Body of pancreas (tissue), 4 donors: ENCODE measurements at regions not wholly inside any gene's neighbourhood (a gene's known extent, or its start where the extent isn't known, plus 50 kb on each side); places are given as distances from the start of the nearest gene placed in this dataset.
"Not testable (repeated sequence)": the region's sequence is repeated elsewhere in the genome, so short reads cannot be mapped to it uniquely, and the experiment has no call there.

Experiments used
- CTCF ChIP-seq, 7 experiments: fragments of 450-650 bp in 4 of 7; fragments of 200-600 bp in 3 of 7; sonication (generic) in 3 of 7; IDR thresholded peaks; one replicate each; pipeline ENCODE4 v1.5.1; 2016 to 2019; ENCODE audit warnings: antibody characterized with exemption in 7 of 7
- POLR2A ChIP-seq, 3 donors: fragments of 450-650 bp; IDR thresholded peaks; one replicate each; pipeline ENCODE4 v1.6.1; 2016; ENCODE audit warnings: antibody characterized with exemption in 3 of 3, mild to moderate bottlenecking in 2 of 3

- TF ChIP-seq CTCF, POLR2A (IDR thresholded peaks at IDR 0.05): not testable (repeated sequence)
Observed at GRCh38 chr15:22222596-22222995, 142.3 kb downstream of the OR4M2 start.
